Smooth muscle cell (in vitro differentiated cells): ENCODE measurements at regions not wholly inside any gene's neighbourhood (a gene's known extent, or its start where the extent isn't known, plus 50 kb on each side); places are given as distances from the start of the nearest gene placed in this dataset.
"Not testable (repeated sequence)": the region's sequence is repeated elsewhere in the genome, so short reads cannot be mapped to it uniquely, and the experiment has no call there.

Experiments used
- DNase-seq: peaks from one replicate; lab custom pipeline; 2025; ENCODE audit not compliant: unreplicated experiment; lab: John Stamatoyannopoulos, UW
- H2AFZ ChIP-seq: fragments of 200-600 bp; sonication (generic); 2 replicates; pipeline ENCODE4 v1.6.0; 2016; ENCODE audit warnings: antibody characterized with exemption, low read depth, mild to moderate bottlenecking
- H3F3A ChIP-seq: fragments of 200-600 bp; sonication (generic); 2 replicates; pipeline ENCODE4 v1.6.0; 2017; ENCODE audit warnings: antibody characterized with exemption, low read depth
- H3K27ac ChIP-seq: fragments of 200-600 bp; sonication (generic); 2 replicates; pipeline ENCODE4 v1.5.1; 2016; ENCODE audit warnings: low read depth, mild to moderate bottlenecking
- H3K27me3 ChIP-seq: fragments of 200-600 bp; sonication (generic); 2 replicates; pipeline ENCODE4 v1.6.1; 2016; ENCODE audit warnings: low read depth, mild to moderate bottlenecking
- H3K36me3 ChIP-seq: fragments of 200-600 bp; sonication (generic); 2 replicates; pipeline ENCODE4 v1.5.1; 2016; ENCODE audit warnings: low read depth
- H3K4me1 ChIP-seq: fragments of 200-600 bp; sonication (generic); 2 replicates; pipeline ENCODE4 v1.5.1; 2016; ENCODE audit warnings: low read depth
- H3K4me2 ChIP-seq: fragments of 200-600 bp; sonication (generic); 2 replicates; pipeline ENCODE4 v1.6.0; 2016; ENCODE audit warnings: mild to moderate bottlenecking
- H3K4me3 ChIP-seq: fragments of 200-600 bp; sonication (generic); 2 replicates; pipeline ENCODE4 v1.5.1; 2016; ENCODE audit warnings: mild to moderate bottlenecking
- H3K79me2 ChIP-seq: fragments of 200-600 bp; sonication (generic); 2 replicates; pipeline ENCODE4 v1.6.0; 2016; ENCODE audit warnings: low read depth, mild to moderate bottlenecking
- H3K9ac ChIP-seq: fragments of 200-600 bp; sonication (generic); 2 replicates; pipeline ENCODE4 v1.6.0; 2016; ENCODE audit warnings: low read depth
- H3K9me3 ChIP-seq: fragments of 200-600 bp; sonication (generic); replicated peaks from 2 replicates; pipeline ENCODE4 v1.5.1; 2016; ENCODE audit warnings: low read depth
- H4K20me1 ChIP-seq: fragments of 200-600 bp; sonication (generic); 2 replicates; pipeline ENCODE4 v1.6.0; 2016; ENCODE audit warnings: low read depth
- WGBS: methylation state at CpG from one replicate; pipeline ENCODE4 v1.1.7; 2016; ENCODE audit warnings: low lambda C conversion rate; 5-methylcytosine and 5-hydroxymethylcytosine counted together
- TF ChIP-seq, protein P1 (sequence below): fragments of 200-600 bp; sonication (generic); IDR thresholded peaks from 2 replicates; pipeline ENCODE4 v1.5.1; 2017; ENCODE audit warnings: borderline replicate concordance, mild to moderate bottlenecking, antibody characterized with exemption; ENCODE audit not compliant: insufficient read depth, poor library complexity, severe bottlenecking

DNA sequence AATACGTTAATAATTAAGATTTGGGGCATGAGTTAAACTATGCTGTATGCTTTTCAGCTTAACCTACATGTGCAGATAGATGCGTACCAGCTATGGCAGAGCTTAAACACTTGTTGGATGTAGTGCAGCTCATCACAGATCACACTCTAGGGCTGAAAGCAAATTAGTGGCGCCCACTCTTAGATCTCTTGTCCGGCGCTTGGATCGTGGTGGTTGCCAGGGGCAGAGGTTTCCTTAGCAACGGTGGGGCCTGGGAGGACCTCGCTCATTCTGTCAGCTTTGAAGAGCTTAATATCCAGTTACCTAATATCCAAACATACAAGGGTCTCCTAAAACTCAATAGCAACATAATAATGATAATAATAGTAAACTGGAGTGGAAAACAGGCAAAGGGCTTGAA is 548.2 kb upstream of the PFKP start:
- Histone ChIP-seq H3K79me2 (no peaks in the 10 kb centered on the region), H3K4me3 (no peak overlapping the region), H3K4me2 (no peak overlapping the region), H3K9ac (no peak overlapping the region), H3K27me3 (no peaks in the 10 kb centered on the region), H4K20me1 (no peaks in the 10 kb centered on the region), H2AFZ (no peak overlapping the region), H3K9me3 (no peaks in the 10 kb centered on the region), H3K36me3 (no peaks in the 10 kb centered on the region), H3K4me1 (no peaks in the 10 kb centered on the region), H3F3A (no peaks in the 10 kb centered on the region), H3K27ac (no peak overlapping the region)
- no peak for DNase-seq
- TF ChIP-seq, protein P1, sequence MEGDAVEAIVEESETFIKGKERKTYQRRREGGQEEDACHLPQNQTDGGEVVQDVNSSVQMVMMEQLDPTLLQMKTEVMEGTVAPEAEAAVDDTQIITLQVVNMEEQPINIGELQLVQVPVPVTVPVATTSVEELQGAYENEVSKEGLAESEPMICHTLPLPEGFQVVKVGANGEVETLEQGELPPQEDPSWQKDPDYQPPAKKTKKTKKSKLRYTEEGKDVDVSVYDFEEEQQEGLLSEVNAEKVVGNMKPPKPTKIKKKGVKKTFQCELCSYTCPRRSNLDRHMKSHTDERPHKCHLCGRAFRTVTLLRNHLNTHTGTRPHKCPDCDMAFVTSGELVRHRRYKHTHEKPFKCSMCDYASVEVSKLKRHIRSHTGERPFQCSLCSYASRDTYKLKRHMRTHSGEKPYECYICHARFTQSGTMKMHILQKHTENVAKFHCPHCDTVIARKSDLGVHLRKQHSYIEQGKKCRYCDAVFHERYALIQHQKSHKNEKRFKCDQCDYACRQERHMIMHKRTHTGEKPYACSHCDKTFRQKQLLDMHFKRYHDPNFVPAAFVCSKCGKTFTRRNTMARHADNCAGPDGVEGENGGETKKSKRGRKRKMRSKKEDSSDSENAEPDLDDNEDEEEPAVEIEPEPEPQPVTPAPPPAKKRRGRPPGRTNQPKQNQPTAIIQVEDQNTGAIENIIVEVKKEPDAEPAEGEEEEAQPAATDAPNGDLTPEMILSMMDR, result no peak
- 95% methylated on average over 8 of the region's 8 CpGs for WGBS

DNA sequence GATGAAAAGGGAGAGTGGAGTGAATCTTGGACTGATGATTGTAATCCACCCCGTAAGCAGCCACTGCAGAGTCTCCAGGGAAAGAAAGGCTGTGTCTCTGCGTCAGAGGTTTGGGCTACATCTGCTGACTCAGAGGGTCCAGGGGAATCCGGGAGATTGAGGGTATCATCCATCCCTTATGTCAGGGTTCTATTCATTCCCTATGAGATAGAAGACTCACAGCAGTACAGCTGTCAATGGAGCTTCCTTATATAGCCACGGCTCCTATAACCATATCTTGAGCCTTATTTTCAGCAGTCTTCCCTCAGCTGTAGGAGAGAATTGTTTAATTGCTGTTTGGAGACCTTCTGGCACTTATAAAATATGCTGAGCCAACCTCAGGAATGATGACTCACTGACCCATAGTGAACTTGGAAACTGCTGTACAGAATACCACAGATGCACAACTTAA is 558.2 kb upstream of the PFKP start:
- no peak for DNase-seq
- Histone ChIP-seq H3F3A (no peaks in the 10 kb centered on the region), H3K4me1 (no peaks in the 10 kb centered on the region), H3K4me2 (peak overlapping the region; percentile 42), H4K20me1 (no peaks in the 10 kb centered on the region), H3K36me3 (no peaks in the 10 kb centered on the region), H3K27me3 (no peaks in the 10 kb centered on the region), H3K9ac (peak overlapping the region; percentile 1), H3K4me3 (no peak overlapping the region), H3K9me3 (no peaks in the 10 kb centered on the region), H3K27ac (peak overlapping the region; percentile 34), H2AFZ (no peak overlapping the region), H3K79me2 (no peaks in the 10 kb centered on the region)
- TF ChIP-seq, protein P1, result no peak
- WGBS, result 16% methylated on average over 4 of the region's 4 CpGs

DNA sequence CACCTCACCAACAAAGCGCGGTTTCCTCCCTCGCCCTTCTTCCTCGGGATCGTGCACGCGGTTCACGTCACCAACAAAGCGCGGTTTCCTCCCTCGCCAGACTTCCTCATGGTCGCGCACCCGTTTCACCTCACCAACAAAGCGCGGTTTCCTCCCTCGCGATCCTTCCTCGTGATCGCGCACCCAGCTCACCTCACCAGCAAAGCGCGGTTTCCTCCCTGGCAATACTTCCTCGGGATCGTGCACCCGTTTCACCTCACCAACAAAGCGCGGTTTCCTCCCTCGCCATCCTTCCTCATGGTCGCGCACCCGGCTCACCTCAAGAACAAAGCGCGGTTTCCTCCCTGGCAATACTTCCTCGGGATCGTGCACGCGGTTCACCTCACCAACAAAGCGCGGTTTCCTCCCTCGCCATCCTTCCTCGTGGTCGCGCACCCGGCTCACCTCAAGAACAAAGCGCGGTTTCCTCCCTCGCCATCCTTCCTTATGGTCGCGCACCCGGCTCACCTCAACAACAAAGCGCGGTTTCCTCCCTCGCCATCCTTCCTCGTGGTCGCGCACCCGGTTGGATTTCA is 565.9 kb upstream of the PFKP start:
- H3K27ac ChIP-seq, H3K27me3 ChIP-seq, H3F3A ChIP-seq, H3K4me1 ChIP-seq, H3K36me3 ChIP-seq, H3K4me3 ChIP-seq, H2AFZ ChIP-seq, H4K20me1 ChIP-seq, H3K9ac ChIP-seq, DNase-seq, H3K4me2 ChIP-seq, H3K9me3 ChIP-seq, H3K79me2 ChIP-seq: not testable (repeated sequence)
- 91% methylated on average over 38 of the region's 58 CpGs for WGBS

DNA sequence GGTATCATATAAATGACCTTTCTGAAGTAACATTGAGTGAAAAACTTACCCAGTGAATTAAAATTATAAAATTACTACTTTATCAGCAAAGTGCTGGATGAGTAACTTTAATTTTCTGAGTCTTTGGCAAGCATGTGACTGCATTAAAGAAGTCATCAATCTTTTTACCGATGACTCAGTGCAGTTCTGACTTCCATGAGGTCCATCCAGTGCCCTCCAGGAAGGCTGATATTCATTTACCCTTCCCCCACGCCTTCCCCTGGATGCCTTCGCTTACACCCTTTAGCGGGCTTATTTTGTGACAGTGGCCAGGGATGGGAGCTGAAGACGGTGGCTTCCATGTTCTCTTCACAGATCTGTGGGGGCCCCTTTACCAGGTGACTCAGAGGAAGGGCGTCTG is 572.9 kb upstream of the PFKP start:
- DNase-seq, result no peak
- H3K9me3 ChIP-seq, result no peaks in the 10 kb centered on the region

More for the DNA sequence above, 572.9 kb upstream of the PFKP start:
- H3K4me3 ChIP-seq, result no peak overlapping the region
- H4K20me1 ChIP-seq, result no peaks in the 10 kb centered on the region
- no peaks in the 10 kb centered on the region for H3F3A ChIP-seq
- no peaks in the 10 kb centered on the region for H3K27me3 ChIP-seq
- TF ChIP-seq, protein P1, result no peak
- 81% methylated on average over 6 of the region's 6 CpGs for WGBS
- H3K9ac ChIP-seq, result no peak overlapping the region
- no peak overlapping the region for H3K4me2 ChIP-seq
- H3K27ac ChIP-seq, result no peak overlapping the region
- H3K36me3 ChIP-seq, result no peaks in the 10 kb centered on the region
- H3K79me2 ChIP-seq, result no peaks in the 10 kb centered on the region
- no peaks in the 10 kb centered on the region for H3K4me1 ChIP-seq
- H2AFZ ChIP-seq, result no peak overlapping the region
